Tibial nerve (tissue), 4 donors: ENCODE measurements at regions not wholly inside any gene's neighbourhood (a gene's known extent, or its start where the extent isn't known, plus 50 kb on each side); places are given as distances from the start of the nearest gene placed in this dataset.

ENCODE experiments used
- DNase-seq, 2 donors: peaks; one replicate each; pipeline ENCODE4 v3.0.0-alpha.2; 2019; ENCODE audit warnings: low spot score in 2 of 2
- H3K27ac ChIP-seq, 4 donors: fragments of 200-600 bp; sonication (generic) in 3 of 4; one replicate each; pipeline ENCODE4 v1.5.1; 2017 to 2019; ENCODE audit warnings: mild to moderate bottlenecking in 1 of 4
- H3K27me3 ChIP-seq, 2 donors: fragments of 200-600 bp; sonication (generic) in 1 of 2; one replicate each; pipeline versions ENCODE4 v1.5.1 to v1.6.0; 2017 to 2019
- H3K36me3 ChIP-seq, 3 donors: fragments of 200-600 bp; sonication (generic); one replicate each; pipeline ENCODE4 v1.5.1; 2018 to 2019
- H3K4me1 ChIP-seq, 4 donors: fragments of 200-600 bp; sonication (generic) in 3 of 4; one replicate each; pipeline ENCODE4 v1.5.1; 2017 to 2019
- H3K4me3 ChIP-seq, 4 donors: fragments of 200-600 bp; sonication (generic) in 3 of 4; one replicate each; pipeline ENCODE4 v1.5.1; 2017 to 2019; ENCODE audit warnings: mild to moderate bottlenecking in 1 of 4, moderate library complexity in 1 of 4
- H3K9me3 ChIP-seq, 4 donors: fragments of 200-600 bp; sonication (generic) in 3 of 4; one replicate each; pipeline ENCODE4 v1.5.1; 2017 to 2019
- CTCF ChIP-seq, 5 experiments: fragments of 200-600 bp in 3 of 5; fragments of 450-650 bp in 2 of 5; sonication (generic) in 3 of 5; IDR thresholded peaks; one replicate each; pipeline ENCODE4 v1.5.1; 2016 to 2019; ENCODE audit warnings: antibody characterized with exemption in 5 of 5, mild to moderate bottlenecking in 3 of 5, moderate library complexity in 2 of 5
- EP300 ChIP-seq, 2 donors: sonication (generic); formaldehyde crosslinking; IDR thresholded peaks; one replicate each; pipeline ENCODE4 v1.6.1; 2017; ENCODE audit warnings: antibody characterized with exemption in 2 of 2, mild to moderate bottlenecking in 1 of 2
- POLR2A ChIP-seq, 2 donors: fragments of 450-650 bp; IDR thresholded peaks; one replicate each; pipeline ENCODE4 v1.6.1; 2017; ENCODE audit warnings: antibody characterized with exemption in 2 of 2, mild to moderate bottlenecking in 2 of 2, moderate library complexity in 2 of 2
- WGBS, 2 donors: methylation state at CpG; one replicate each; pipeline ENCODE4 v1.1.5; 2018; 5-methylcytosine and 5-hydroxymethylcytosine counted together

- Histone ChIP-seq H3K27ac (no peak overlapping the region), H3K36me3 (no peaks in the 10 kb centered on the region), H3K27me3 (no peaks in the 10 kb centered on the region), H3K4me1 (no peaks in the 10 kb centered on the region), H3K9me3 (no peaks in the 10 kb centered on the region), H3K4me3 (no peak overlapping the region)
- 84 to 93% methylated on average over 1 of the region's 1 CpG for WGBS, 2 donors
- TF ChIP-seq CTCF (IDR thresholded peaks at IDR 0.05): no peak
- TF ChIP-seq EP300 (IDR thresholded peaks at IDR 0.05): no peak
- no peak for TF ChIP-seq POLR2A (IDR thresholded peaks at IDR 0.05)
- no peak for DNase-seq
Observed at GRCh38 chr10:61314273-61314672, 138.9 kb downstream of the TMEM26 start.

GRCh38 chr10:61313460-61313859, 139.7 kb downstream of the TMEM26 start:
- DNase-seq: no peak
- no peak for TF ChIP-seq CTCF (IDR thresholded peaks at IDR 0.05)
- no peak for TF ChIP-seq POLR2A (IDR thresholded peaks at IDR 0.05)
- no peak for TF ChIP-seq EP300 (IDR thresholded peaks at IDR 0.05)
- no peaks in the 10 kb centered on the region for H3K27me3 ChIP-seq
- H3K36me3 ChIP-seq: no peaks in the 10 kb centered on the region
- no peaks in the 10 kb centered on the region for H3K9me3 ChIP-seq
- H3K4me3 ChIP-seq: no peak overlapping the region
- H3K27ac ChIP-seq: no peak overlapping the region
- no peaks in the 10 kb centered on the region for H3K4me1 ChIP-seq

- no peak for DNase-seq
- WGBS, 2 donors: 47 to 59% methylated on average over 3 of the region's 3 CpGs
- Histone ChIP-seq H3K36me3 (no peaks in the 10 kb centered on the region), H3K4me3 (no peak overlapping the region), H3K27me3 (no peaks in the 10 kb centered on the region), H3K27ac (no peak overlapping the region), H3K4me1 (peaks cover 0 to 7% (median 0%) of the 10 kb centered on the region in 4 donors), H3K9me3 (no peaks in the 10 kb centered on the region)
- TF ChIP-seq POLR2A (IDR thresholded peaks at IDR 0.05): no peak
- TF ChIP-seq EP300 (IDR thresholded peaks at IDR 0.05): no peak
- TF ChIP-seq CTCF (IDR thresholded peaks at IDR 0.05): no peak
Observed at GRCh38 chr10:61304746-61305145, 148.4 kb downstream of the TMEM26 start.

- no peaks in the 10 kb centered on the region for H3K36me3 ChIP-seq
- TF ChIP-seq POLR2A (IDR thresholded peaks at IDR 0.05): no peak
- no peak for TF ChIP-seq CTCF (IDR thresholded peaks at IDR 0.05)
- no peak for TF ChIP-seq EP300 (IDR thresholded peaks at IDR 0.05)
- no peak overlapping the region for H3K27ac ChIP-seq
- peaks cover 0 to 7% (median 0%) of the 10 kb centered on the region in 4 donors for H3K4me1 ChIP-seq
- no peak for DNase-seq
- H3K4me3 ChIP-seq: no peak overlapping the region
- H3K27me3 ChIP-seq: no peaks in the 10 kb centered on the region
- peaks cover 0 to 15% (median 0%) of the 10 kb centered on the region in 4 donors for H3K9me3 ChIP-seq
Observed at GRCh38 chr10:61302124-61302523, 151.1 kb downstream of the TMEM26 start.

- H3K27ac ChIP-seq: no peak overlapping the region
- no peaks in the 10 kb centered on the region for H3K36me3 ChIP-seq
- peaks cover 0 to 7% (median 0%) of the 10 kb centered on the region in 4 donors for H3K4me1 ChIP-seq
- TF ChIP-seq CTCF (IDR thresholded peaks at IDR 0.05) (no peak), POLR2A (IDR thresholded peaks at IDR 0.05) (no peak), EP300 (IDR thresholded peaks at IDR 0.05) (no peak)
- WGBS, 2 donors: 21 to 37% methylated on average over 2 of the region's 2 CpGs
- H3K4me3 ChIP-seq: no peak overlapping the region
- H3K27me3 ChIP-seq: no peaks in the 10 kb centered on the region
- no peak for DNase-seq
- peaks cover 0 to 15% (median 0%) of the 10 kb centered on the region in 4 donors for H3K9me3 ChIP-seq
Observed at GRCh38 chr10:61301575-61301974, 151.6 kb downstream of the TMEM26 start.
